Rectal smooth muscle tissue (tissue), 1 donor: ENCODE measurements at regions not wholly inside any gene's neighbourhood (a gene's known extent, or its start where the extent isn't known, plus 50 kb on each side); places are given as distances from the start of the nearest gene placed in this dataset.
"Not testable (repeated sequence)": the region's sequence is repeated elsewhere in the genome, so short reads cannot be mapped to it uniquely, and the experiment has no call there.

Source experiments
- H3K27ac ChIP-seq: one replicate; pipeline ENCODE4 v1.7.0; 2013; ENCODE audit warnings: low read depth, low read length, inconsistent platforms
- H3K27me3 ChIP-seq: one replicate; pipeline ENCODE4 v1.7.0; 2013; ENCODE audit warnings: low read length; ENCODE audit not compliant: control insufficient read depth, insufficient read depth
- H3K36me3 ChIP-seq: one replicate; pipeline ENCODE4 v1.7.0; 2013; ENCODE audit warnings: low read length; ENCODE audit not compliant: control insufficient read depth, insufficient read depth
- H3K4me1 ChIP-seq: one replicate; pipeline ENCODE4 v1.7.0; 2013; ENCODE audit warnings: low read length; ENCODE audit not compliant: control insufficient read depth, insufficient read depth
- H3K4me3 ChIP-seq: one replicate; pipeline ENCODE4 v1.7.0; 2013; ENCODE audit warnings: low read length
- H3K9ac ChIP-seq: one replicate; pipeline ENCODE4 v1.7.0; 2013; ENCODE audit warnings: low read length

DNA sequence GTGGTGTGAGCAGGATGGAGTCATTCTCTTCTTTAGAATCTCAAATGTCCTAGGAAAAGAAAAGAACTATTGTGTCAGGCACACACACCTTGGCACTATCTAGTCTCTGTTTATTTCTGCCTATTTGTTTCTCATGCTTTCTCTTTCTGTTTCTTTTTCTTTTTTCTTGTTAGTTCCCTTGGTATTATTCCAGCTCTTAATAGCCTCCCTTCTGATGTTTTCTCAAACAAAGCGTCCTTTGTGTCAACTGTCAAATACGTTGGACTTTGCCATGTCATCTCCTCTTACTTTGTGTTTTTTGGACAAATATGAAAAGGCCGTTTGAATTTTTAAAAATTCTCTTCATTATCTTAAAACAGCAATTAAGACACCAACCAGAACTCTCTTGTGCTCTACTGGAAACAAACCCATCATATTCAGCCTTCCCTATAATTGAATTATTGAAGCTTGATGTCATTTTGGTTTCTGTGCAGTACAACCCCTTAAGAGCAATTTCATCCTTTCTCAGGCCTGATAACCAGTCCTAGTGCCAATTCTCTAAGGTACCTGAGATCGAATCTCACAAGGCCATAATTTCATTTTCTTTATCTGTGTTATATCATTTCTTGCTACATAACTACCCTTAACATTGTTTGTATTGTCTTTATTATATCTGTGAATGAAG lies 497.8 kb upstream of the NRP1 start:
- Histone ChIP-seq H3K9ac (no peak overlapping the region), H3K4me1 (no peaks in the 10 kb centered on the region), H3K27ac (no peak overlapping the region), H3K27me3 (no peaks in the 10 kb centered on the region), H3K4me3 (no peak overlapping the region), H3K36me3 (no peaks in the 10 kb centered on the region)

DNA sequence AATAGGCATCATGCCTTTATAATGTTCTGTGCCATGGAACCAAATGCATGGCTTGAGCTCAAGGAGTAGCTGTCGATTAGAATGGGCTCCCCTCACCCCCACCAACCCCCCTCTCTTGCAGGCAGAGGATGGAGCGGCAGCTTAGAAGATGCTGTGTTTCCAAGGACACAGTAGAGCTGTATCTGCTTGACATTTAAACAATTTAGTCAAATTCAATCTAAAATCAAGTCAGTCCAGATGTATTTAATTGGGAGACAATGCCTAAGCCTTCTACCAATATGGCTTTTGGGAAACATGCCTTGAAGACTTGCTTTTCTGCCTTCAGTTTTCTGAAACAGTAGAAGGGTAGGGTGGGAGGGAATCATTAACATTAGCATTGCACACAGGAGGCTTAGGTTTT lies 497.1 kb upstream of the NRP1 start:
- no peaks in the 10 kb centered on the region for H3K36me3 ChIP-seq
- H3K4me1 ChIP-seq = no peaks in the 10 kb centered on the region
- H3K4me3 ChIP-seq = no peak overlapping the region
- H3K27ac ChIP-seq = no peak overlapping the region
- no peaks in the 10 kb centered on the region for H3K27me3 ChIP-seq
- no peak overlapping the region for H3K9ac ChIP-seq

- not testable (repeated sequence) for H3K4me1 ChIP-seq, H3K27ac ChIP-seq, H3K36me3 ChIP-seq, H3K4me3 ChIP-seq, H3K9ac ChIP-seq, H3K27me3 ChIP-seq
These were observed 495.4 kb upstream of the NRP1 start for GRCh38 chr10:33829899-33830298.

DNA sequence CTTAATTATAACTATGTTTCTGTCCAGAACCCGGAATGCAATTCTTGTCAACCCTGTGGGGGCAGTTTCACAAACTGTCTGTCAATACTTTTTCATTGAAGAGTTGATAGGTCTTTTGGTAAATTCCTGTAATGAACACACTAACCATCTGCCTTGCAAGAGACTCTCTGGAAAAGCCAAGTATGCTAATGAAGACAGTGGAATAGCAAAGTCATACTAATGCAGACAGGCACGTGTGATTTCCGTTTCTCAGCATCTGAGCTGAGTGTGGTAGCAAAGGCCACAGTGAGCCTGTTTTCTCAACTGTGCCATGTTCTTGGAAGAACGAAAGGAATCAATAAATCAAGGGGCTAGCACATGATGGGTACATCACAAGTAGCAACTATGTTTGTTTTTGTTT lies 494.1 kb upstream of the NRP1 start:
- no peak overlapping the region for H3K4me3 ChIP-seq
- H3K27me3 ChIP-seq = no peaks in the 10 kb centered on the region
- no peak overlapping the region for H3K27ac ChIP-seq
- H3K9ac ChIP-seq = no peak overlapping the region
- H3K36me3 ChIP-seq = no peaks in the 10 kb centered on the region
- no peaks in the 10 kb centered on the region for H3K4me1 ChIP-seq

DNA sequence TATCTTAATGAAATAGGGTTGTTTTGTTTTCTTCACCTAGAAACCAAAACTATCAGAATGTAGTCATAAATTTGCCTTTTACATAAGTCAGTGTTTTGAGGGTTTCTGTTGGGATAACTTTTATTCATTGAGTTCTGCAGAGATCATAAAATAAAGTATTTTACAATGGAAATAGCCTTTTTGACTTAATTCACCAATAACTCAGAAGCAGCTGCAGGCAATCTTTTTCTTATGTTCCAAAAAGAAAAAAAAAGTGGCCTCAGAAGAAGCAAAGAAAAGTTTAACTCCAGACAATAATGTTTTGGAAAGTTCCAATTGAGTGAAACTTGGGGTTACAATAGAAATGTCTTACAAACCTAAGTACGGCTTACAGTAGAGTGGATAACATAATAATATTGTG lies 491.7 kb upstream of the NRP1 start:
- no peak overlapping the region for H3K9ac ChIP-seq
- no peak overlapping the region for H3K27ac ChIP-seq
- H3K4me1 ChIP-seq = no peaks in the 10 kb centered on the region
- no peaks in the 10 kb centered on the region for H3K27me3 ChIP-seq
- H3K4me3 ChIP-seq = no peak overlapping the region
- H3K36me3 ChIP-seq = no peaks in the 10 kb centered on the region

DNA sequence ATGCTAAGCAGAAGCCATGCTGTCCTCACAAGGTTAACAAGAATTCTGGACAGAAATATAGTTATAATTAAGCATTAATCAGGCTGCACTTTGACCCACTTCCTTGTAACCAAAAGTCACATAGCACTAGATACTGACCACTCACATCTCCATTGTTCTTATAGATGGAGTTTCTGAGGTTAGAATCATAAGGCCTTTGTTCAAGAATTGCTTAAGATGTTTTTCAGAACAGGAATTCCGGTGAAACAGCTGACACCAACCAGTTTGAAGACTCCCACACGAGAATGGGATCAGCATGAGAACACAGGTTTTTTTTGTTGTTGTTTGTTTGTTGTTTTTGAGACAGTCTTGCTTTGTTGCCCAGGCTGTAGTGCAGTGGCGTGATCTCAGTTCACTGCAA lies 488.3 kb upstream of the NRP1 start:
- H3K4me1 ChIP-seq = no peaks in the 10 kb centered on the region
- no peaks in the 10 kb centered on the region for H3K36me3 ChIP-seq
- no peak overlapping the region for H3K4me3 ChIP-seq
- no peaks in the 10 kb centered on the region for H3K27me3 ChIP-seq
- H3K9ac ChIP-seq = no peak overlapping the region
- H3K27ac ChIP-seq = no peak overlapping the region

DNA sequence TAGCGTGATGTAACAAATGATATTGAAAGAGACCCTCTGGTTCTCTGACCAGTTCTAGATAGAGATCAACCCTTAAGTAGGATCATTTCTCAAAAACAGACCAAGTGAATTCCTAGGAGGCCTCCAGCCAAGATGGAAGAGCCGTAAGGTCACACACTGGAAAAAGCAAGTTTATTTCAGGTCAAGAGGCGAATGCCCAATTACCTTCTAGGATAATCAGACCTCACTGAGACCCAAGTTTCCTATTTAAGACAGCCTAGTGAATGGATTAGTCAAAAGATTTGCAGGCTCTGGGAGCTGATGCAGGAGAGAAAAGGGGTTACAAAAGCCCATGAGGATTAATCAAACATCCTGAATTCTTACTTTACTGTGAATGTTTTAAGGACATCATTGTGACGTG lies 486.1 kb upstream of the NRP1 start:
- Histone ChIP-seq H3K27me3 (no peaks in the 10 kb centered on the region), H3K9ac (no peak overlapping the region), H3K27ac (no peak overlapping the region)

DNA sequence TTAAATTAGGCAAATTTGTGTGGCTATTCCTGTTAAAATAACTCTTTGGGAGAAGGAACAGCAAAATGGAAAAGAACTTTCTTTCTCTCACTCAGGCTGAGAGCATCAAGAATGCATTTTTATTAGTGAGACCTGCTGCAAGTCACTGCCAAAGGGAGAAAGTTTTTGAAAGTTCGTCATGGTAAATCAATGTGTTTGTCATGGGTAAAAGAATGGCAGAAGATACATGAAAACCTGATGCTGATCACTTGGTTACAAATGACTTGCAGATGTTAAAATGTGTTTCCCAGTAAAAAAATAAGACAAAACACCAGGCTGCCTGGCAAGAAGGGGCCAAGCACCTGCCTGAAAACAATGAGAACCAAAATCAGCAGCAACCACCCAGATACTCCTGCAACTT lies 484.7 kb upstream of the NRP1 start:
- H3K9ac ChIP-seq = no peak overlapping the region
- H3K4me3 ChIP-seq = no peak overlapping the region
- H3K27ac ChIP-seq = no peak overlapping the region
- H3K4me1 ChIP-seq = no peaks in the 10 kb centered on the region
- no peaks in the 10 kb centered on the region for H3K36me3 ChIP-seq
- H3K27me3 ChIP-seq = no peaks in the 10 kb centered on the region

More for the DNA sequence above, 486.1 kb upstream of the NRP1 start:
- no peaks in the 10 kb centered on the region for H3K36me3 ChIP-seq
- no peaks in the 10 kb centered on the region for H3K4me1 ChIP-seq
- no peak overlapping the region for H3K4me3 ChIP-seq

GRCh38 chr10:33818343-33818742 lies 483.9 kb upstream of the NRP1 start:
- Histone ChIP-seq H3K4me1 (no peaks in the 10 kb centered on the region), H3K9ac (no peak overlapping the region), H3K36me3 (no peaks in the 10 kb centered on the region), H3K27ac (no peak overlapping the region), H3K4me3 (no peak overlapping the region), H3K27me3 (no peaks in the 10 kb centered on the region)

DNA sequence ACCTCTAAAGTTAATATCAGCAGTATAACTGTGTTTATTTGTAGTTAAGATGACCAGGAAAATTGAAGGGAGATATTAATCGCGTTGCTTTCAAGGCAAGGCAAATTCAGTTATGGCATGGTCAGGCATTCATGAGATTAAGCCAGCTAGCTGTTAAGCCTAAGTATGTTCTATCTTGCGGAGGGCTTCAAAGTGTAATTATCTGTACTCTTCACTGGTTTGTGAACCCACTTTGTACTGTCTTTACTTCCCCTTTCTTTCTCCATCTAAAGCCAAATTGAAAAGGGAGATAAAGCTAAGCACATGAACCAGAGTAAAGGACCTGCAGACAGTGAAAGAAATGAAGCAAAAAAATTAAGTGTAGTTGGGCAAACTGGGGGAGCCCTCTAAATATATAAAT lies 483.1 kb upstream of the NRP1 start:
- H3K27me3 ChIP-seq = no peaks in the 10 kb centered on the region
- no peak overlapping the region for H3K9ac ChIP-seq
- no peak overlapping the region for H3K4me3 ChIP-seq
- H3K36me3 ChIP-seq = no peaks in the 10 kb centered on the region
- no peaks in the 10 kb centered on the region for H3K4me1 ChIP-seq
- H3K27ac ChIP-seq = no peak overlapping the region

DNA sequence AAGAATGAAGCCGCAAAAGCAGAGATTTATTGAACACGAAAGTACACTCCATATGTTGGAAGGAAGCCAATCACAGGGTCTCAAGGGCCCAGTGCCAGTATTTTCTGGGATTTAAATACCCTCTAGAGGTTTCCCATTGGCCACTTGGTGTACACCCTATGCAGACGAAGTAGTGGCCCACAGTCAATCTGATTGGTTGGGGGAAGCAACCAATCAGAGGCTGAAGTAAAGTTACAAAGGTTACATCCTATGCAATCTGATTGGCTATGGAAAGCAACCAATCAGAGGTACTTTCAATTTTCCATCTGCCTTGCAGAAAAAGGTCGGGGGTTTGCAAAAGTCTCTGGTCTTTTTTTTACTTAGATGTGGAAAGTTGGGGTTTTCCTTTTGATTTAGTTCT lies 481.3 kb upstream of the NRP1 start:
- Histone ChIP-seq H3K27me3 (no peaks in the 10 kb centered on the region), H3K36me3 (no peaks in the 10 kb centered on the region), H3K27ac (no peak overlapping the region), H3K9ac (no peak overlapping the region), H3K4me1 (no peaks in the 10 kb centered on the region), H3K4me3 (no peak overlapping the region)

- no peak overlapping the region for H3K27ac ChIP-seq
- H3K27me3 ChIP-seq = no peaks in the 10 kb centered on the region
- no peaks in the 10 kb centered on the region for H3K4me1 ChIP-seq
- no peaks in the 10 kb centered on the region for H3K36me3 ChIP-seq
- H3K4me3 ChIP-seq = no peak overlapping the region
- H3K9ac ChIP-seq = no peak overlapping the region
These were observed 479.4 kb upstream of the NRP1 start for GRCh38 chr10:33813871-33814270.

- Histone ChIP-seq H3K36me3 (no peaks in the 10 kb centered on the region), H3K27me3 (no peaks in the 10 kb centered on the region), H3K4me1 (no peaks in the 10 kb centered on the region), H3K27ac (no peak overlapping the region), H3K9ac (no peak overlapping the region), H3K4me3 (no peak overlapping the region)
These were observed 478.9 kb upstream of the NRP1 start for GRCh38 chr10:33813415-33813814.
